ENCODE measurements at regions not wholly inside any gene's neighbourhood (a gene's known extent, or its start where the extent isn't known, plus 50 kb on each side); places are given as distances from the start of the nearest gene placed in this dataset.

DNA sequence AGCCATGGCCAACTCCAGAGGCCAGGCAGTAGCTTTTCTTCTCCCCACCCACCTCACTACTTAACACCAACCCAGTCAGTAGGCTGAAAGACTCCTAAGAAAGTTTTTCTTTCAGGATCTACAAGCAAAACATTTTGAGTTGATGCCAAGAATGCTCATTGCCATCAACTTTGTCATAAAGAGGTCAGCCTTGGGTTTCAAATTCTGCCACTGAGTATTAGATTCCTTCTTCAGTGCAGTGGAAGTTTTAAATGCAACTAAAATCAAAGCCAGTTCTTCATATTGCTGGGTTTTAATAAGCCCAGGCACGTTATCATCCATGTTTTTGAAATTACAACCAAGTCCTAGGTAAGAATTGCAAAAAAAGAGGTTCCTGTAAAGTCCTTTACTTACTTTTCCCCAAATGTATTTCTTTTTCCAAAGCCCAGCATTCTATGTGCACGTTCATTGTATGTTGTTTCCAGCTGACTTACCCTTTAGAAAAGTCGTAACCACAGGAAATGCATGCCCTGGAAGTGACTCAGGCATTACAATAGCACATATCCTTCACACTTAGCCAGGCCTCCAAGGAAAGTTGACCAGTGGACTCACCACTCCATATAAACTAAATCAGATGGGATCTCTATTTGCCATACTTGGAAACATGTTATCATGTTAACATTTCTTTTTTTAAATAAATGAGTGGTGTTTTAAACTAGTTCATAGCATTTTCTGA is 229.9 kb downstream of the SOX3 start:
- TF ChIP-seq POLR2A (IDR thresholded peaks at IDR 0.05): no peak
- TF ChIP-seq, protein P1, sequence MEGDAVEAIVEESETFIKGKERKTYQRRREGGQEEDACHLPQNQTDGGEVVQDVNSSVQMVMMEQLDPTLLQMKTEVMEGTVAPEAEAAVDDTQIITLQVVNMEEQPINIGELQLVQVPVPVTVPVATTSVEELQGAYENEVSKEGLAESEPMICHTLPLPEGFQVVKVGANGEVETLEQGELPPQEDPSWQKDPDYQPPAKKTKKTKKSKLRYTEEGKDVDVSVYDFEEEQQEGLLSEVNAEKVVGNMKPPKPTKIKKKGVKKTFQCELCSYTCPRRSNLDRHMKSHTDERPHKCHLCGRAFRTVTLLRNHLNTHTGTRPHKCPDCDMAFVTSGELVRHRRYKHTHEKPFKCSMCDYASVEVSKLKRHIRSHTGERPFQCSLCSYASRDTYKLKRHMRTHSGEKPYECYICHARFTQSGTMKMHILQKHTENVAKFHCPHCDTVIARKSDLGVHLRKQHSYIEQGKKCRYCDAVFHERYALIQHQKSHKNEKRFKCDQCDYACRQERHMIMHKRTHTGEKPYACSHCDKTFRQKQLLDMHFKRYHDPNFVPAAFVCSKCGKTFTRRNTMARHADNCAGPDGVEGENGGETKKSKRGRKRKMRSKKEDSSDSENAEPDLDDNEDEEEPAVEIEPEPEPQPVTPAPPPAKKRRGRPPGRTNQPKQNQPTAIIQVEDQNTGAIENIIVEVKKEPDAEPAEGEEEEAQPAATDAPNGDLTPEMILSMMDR (IDR thresholded peaks at IDR 0.05): no peak
